D341Med (cell line): ENCODE measurements at regions not wholly inside any gene's neighbourhood (a gene's known extent, or its start where the extent isn't known, plus 50 kb on each side); places are given as distances from the start of the nearest gene placed in this dataset.

ENCODE experiments used
- DNase-seq: peaks from one replicate; pipeline ENCODE4 v3.0.0; 2012; ENCODE audit warnings: low spot score

DNA sequence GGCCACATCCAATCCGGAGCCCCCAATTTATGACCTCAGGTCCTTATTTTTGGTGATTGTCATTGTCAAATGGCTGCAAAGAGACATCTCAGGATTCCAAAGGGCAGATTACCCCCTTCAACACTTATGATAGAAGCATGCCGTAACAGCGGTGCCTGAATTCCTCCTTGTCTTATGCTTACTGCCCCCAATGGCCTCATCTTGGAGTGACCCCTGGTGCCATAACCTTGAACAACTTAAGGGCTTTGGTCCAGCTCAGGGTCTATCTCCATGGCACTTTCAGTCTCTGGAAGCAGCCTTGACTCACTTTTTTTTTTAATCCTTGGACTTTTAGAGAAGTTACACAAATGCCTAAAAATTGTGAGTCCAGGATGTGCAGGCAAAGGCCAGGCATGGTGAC lies 171.6 kb upstream of the ZNF507 start:
- DNase-seq = peak; percentile 1

DNA sequence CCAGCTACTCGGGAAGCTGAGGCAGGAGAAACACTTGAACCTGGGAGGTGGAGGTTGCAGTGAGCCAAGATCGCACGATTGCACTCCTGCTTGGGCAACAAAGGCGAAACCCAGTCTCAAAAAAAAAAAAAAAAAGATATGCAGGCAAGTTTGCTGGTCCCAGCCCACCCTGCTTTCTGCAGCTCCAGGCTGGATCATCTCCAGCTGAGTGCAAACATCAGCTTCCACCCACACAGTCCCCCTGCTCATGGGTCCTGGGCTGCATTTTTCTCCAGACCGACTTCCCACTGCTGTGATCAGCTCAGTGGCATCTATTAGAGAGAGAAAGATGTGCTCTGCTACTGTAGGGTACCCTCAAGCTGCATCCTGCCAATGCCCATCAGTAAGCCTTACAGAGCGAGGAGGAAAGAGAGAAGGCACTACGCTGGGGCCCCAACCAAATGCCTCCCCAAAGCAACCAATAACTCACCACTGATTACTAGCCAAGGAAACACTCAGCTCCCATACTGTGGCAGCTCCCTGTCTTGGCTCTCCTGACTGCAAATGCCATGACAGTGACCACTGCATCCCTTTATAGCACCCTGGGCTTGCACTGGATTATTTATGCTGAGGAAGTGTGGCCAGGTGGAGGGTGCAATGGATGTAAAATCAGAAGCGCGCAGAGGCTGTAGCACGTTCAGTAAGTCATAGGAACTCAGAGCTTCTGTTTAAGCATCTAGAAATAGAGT lies 170.9 kb upstream of the ZNF507 start:
- peak; percentile 6 for DNase-seq

- DNase-seq = no peak
Observed at GRCh38 chr19:32176591-32176990, 168.8 kb upstream of the ZNF507 start.

GRCh38 chr19:32177686-32178085 lies 167.7 kb upstream of the ZNF507 start:
- no peak for DNase-seq

- DNase-seq = peak; percentile 17
Observed at GRCh38 chr19:32178401-32178800, 167.0 kb upstream of the ZNF507 start.

GRCh38 chr19:32178956-32179355 lies 166.5 kb upstream of the ZNF507 start:
- peak; percentile 19 for DNase-seq

DNA sequence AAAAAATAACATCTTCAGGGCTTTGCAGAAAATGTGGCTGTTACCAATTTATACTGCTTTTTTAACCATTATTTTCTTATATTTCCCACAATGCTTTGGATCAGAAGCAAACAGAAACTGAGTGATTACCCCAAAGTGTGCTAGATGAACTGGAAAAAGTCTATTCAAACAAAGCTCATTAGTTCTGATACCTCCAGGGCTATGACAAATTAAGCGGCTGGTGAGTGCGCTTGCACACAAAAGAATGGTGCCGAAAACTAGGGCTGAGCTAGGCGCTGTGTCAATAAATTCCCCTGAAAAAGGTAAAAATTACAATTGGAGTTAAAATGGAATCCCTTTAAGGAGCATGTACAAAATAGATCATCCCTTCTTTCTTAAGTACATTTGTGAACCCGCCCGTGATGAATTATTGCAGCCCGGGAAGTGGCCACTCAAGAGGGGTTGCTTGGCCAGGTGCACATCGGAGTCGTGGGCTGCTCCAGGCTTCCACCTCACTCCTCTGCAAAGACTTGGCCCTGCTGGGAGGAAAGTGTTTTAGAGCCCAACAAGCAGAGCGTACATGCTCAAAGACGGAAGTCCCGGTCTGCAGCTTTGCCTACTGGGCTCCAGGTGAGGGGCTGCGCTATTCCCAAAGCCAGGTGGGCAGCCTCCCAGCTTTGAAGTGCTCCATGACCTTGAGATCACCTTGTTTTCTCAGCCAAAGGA lies 164.0 kb upstream of the ZNF507 start:
- peak; percentile 11 for DNase-seq

GRCh38 chr19:32186542-32187330 lies 158.7 kb upstream of the ZNF507 start:
- DNase-seq = no peak

GRCh38 chr19:32188921-32189320 lies 156.5 kb upstream of the ZNF507 start:
- no peak for DNase-seq

GRCh38 chr19:32189956-32190706 lies 155.3 kb upstream of the ZNF507 start:
- peak; percentile 14 for DNase-seq

GRCh38 chr19:32191921-32192320 lies 153.5 kb upstream of the ZNF507 start:
- no peak for DNase-seq

DNA sequence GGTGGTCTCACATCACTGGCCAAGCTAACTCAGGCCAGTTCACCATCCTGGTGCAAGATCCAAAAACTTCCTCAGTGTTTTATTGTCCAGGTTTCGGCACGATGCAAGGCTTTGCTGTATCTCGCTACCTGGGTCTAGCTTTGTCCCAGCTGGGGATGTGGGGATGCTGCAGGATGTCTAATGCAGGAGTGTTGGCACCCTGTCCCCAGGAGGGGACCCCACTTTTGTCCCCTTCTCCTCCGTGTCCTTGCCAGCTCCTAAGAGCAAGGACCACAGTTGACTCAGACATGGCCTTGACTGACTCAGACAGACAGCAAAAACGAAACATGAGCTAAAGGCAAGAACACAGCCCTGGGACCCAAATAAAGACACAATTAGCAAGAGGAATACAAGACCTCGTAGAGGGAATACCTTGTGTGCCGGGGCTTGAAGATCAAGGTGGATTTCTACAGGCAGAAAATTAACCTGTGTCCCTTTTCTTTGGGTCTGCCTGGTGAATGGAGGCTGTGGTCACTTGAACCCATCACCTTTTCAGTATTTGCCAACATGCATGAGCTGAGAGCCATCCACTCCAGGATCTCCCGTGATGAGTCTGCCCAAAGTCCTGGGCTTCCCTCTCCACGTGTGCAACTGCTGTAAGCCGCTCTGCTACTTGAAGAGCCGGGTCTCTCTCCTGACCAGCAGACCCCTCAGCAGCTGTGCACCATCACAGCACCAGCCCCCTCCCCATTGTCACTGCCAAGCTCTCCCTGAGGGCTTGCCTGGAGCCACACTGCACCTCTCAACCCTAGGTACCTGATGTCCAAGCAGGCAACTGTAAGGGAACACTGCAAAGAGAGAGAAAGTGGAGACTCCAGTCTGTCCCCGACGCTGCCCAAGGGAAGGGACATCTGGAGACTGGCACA lies 149.5 kb upstream of the ZNF507 start:
- DNase-seq = no peak

GRCh38 chr19:32196690-32197420 lies 148.6 kb upstream of the ZNF507 start:
- DNase-seq = no peak

GRCh38 chr19:32197896-32198882 lies 147.2 kb upstream of the ZNF507 start:
- DNase-seq = no peak

DNA sequence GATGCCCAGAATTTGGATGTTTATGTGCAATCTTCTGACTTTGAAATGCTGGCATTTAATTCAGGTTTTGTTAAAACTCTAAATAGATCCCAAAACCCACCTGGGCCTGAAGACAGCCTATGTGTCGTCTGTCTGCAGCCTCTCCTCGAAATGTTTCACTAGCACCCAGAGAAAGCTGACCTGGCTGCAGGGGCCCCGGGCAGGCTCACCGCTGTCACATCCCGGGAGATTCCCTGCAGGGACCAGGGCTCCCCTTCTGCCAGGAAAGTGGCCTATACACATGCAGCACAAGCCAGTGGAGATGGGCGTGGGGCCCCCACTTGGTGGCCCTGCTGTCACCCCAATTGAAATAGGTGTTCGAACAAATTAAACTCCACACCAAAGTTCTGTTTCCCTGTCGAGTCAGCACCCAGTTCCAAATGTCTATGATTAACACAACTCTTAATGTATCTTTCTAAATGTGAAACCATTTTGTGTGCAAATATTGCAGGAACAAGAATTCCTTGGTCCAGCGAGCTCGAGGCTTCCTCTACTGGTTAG lies 145.8 kb upstream of the ZNF507 start:
- no peak for DNase-seq

GRCh38 chr19:32200312-32201038 lies 144.9 kb upstream of the ZNF507 start:
- no peak for DNase-seq

GRCh38 chr19:32201211-32201610 lies 144.2 kb upstream of the ZNF507 start:
- no peak for DNase-seq

- DNase-seq = no peak
Observed at GRCh38 chr19:32201636-32202051, 143.8 kb upstream of the ZNF507 start.
